ENCODE measurements at regions not wholly inside any gene's neighbourhood (a gene's known extent, or its start where the extent isn't known, plus 50 kb on each side); places are given as distances from the start of the nearest gene placed in this dataset.

GRCh38 chr18:55038162-55038561, 78.9 kb upstream of the CCDC68 start:
- H3K4me3 ChIP-seq (ENCODE audit: low read depth in 1 of 5, low read length in 5 of 5): no peak overlapping the region
- H3K36me3 ChIP-seq (ENCODE audit: control insufficient read depth in 5 of 5, insufficient read depth in 5 of 5, low read length in 5 of 5): no peaks in the 10 kb centered on the region
- H3K9ac ChIP-seq (ENCODE audit: low read length in 5 of 5): no peak overlapping the region
- no peaks in the 10 kb centered on the region for H3K4me1 ChIP-seq (ENCODE audit: control insufficient read depth in 5 of 5, insufficient read depth in 5 of 5, low read length in 5 of 5)
- H3K27me3 ChIP-seq (ENCODE audit: control insufficient read depth in 5 of 5, insufficient read depth in 4 of 5, low read length in 5 of 5): no peaks in the 10 kb centered on the region
- H3K9me3 ChIP-seq (ENCODE audit: control insufficient read depth in 5 of 5, low read length in 5 of 5): no peaks in the 10 kb centered on the region
- no peak overlapping the region for H3K27ac ChIP-seq (ENCODE audit: low read depth, low read length)

- no peaks in the 10 kb centered on the region for H3K9me3 ChIP-seq (ENCODE audit: control insufficient read depth in 5 of 5, low read length in 5 of 5)
- H3K27ac ChIP-seq (ENCODE audit: low read depth, low read length): no peak overlapping the region
- no peaks in the 10 kb centered on the region for H3K4me1 ChIP-seq (ENCODE audit: control insufficient read depth in 5 of 5, insufficient read depth in 5 of 5, low read length in 5 of 5)
- H3K36me3 ChIP-seq (ENCODE audit: control insufficient read depth in 5 of 5, insufficient read depth in 5 of 5, low read length in 5 of 5): no peaks in the 10 kb centered on the region
- no peak overlapping the region for H3K9ac ChIP-seq (ENCODE audit: low read length in 5 of 5)
- no peaks in the 10 kb centered on the region for H3K27me3 ChIP-seq (ENCODE audit: control insufficient read depth in 5 of 5, insufficient read depth in 4 of 5, low read length in 5 of 5)
- H3K4me3 ChIP-seq (ENCODE audit: low read depth in 1 of 5, low read length in 5 of 5): no peak overlapping the region
Measured at GRCh38 chr18:55034742-55035141, 75.5 kb upstream of the CCDC68 start.

GRCh38 chr18:55031979-55032378, 72.7 kb upstream of the CCDC68 start:
- Histone ChIP-seq H3K4me1 (ENCODE audit: control insufficient read depth in 5 of 5, insufficient read depth in 5 of 5, low read length in 5 of 5) (no peaks in the 10 kb centered on the region), H3K27me3 (ENCODE audit: control insufficient read depth in 5 of 5, insufficient read depth in 4 of 5, low read length in 5 of 5) (no peaks in the 10 kb centered on the region), H3K4me3 (ENCODE audit: low read depth in 1 of 5, low read length in 5 of 5) (no peak overlapping the region), H3K36me3 (ENCODE audit: control insufficient read depth in 5 of 5, insufficient read depth in 5 of 5, low read length in 5 of 5) (no peaks in the 10 kb centered on the region), H3K27ac (ENCODE audit: low read depth, low read length) (no peak overlapping the region), H3K9me3 (ENCODE audit: control insufficient read depth in 5 of 5, low read length in 5 of 5) (no peaks in the 10 kb centered on the region), H3K9ac (ENCODE audit: low read length in 5 of 5) (no peak overlapping the region)

DNA sequence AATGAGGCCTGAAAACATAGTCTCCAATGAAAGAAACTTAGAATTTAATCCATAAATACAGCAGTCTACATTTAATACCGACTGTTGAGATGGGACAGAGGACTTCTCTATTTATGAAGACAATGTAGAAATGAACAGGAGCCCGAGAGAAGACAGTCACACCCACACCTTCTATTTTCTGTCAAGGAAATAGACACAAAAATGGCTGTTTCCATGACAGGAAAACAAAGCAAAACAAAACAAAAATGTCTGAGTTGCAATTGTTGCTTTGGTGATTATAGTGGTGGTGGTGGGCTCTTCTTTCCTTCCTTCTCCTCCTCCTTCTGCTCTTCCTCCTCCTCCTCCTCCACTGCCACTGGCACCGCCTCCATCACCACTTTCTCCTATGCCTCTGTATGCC, 72.3 kb upstream of the CCDC68 start:
- Histone ChIP-seq H3K36me3 (ENCODE audit: control insufficient read depth in 5 of 5, insufficient read depth in 5 of 5, low read length in 5 of 5) (no peaks in the 10 kb centered on the region), H3K4me3 (ENCODE audit: low read depth in 1 of 5, low read length in 5 of 5) (no peak overlapping the region), H3K4me1 (ENCODE audit: control insufficient read depth in 5 of 5, insufficient read depth in 5 of 5, low read length in 5 of 5) (no peaks in the 10 kb centered on the region), H3K9me3 (ENCODE audit: control insufficient read depth in 5 of 5, low read length in 5 of 5) (no peaks in the 10 kb centered on the region), H3K27ac (ENCODE audit: low read depth, low read length) (no peak overlapping the region), H3K9ac (ENCODE audit: low read length in 5 of 5) (no peak overlapping the region), H3K27me3 (ENCODE audit: control insufficient read depth in 5 of 5, insufficient read depth in 4 of 5, low read length in 5 of 5) (no peaks in the 10 kb centered on the region)

GRCh38 chr18:55031164-55031563, 71.9 kb upstream of the CCDC68 start:
- H3K27ac ChIP-seq (ENCODE audit: low read depth, low read length): no peak overlapping the region
- no peaks in the 10 kb centered on the region for H3K36me3 ChIP-seq (ENCODE audit: control insufficient read depth in 5 of 5, insufficient read depth in 5 of 5, low read length in 5 of 5)
- H3K9me3 ChIP-seq (ENCODE audit: control insufficient read depth in 5 of 5, low read length in 5 of 5): no peaks in the 10 kb centered on the region
- H3K4me1 ChIP-seq (ENCODE audit: control insufficient read depth in 5 of 5, insufficient read depth in 5 of 5, low read length in 5 of 5): no peaks in the 10 kb centered on the region
- no peak overlapping the region for H3K9ac ChIP-seq (ENCODE audit: low read length in 5 of 5)
- no peak overlapping the region for H3K4me3 ChIP-seq (ENCODE audit: low read depth in 1 of 5, low read length in 5 of 5)
- H3K27me3 ChIP-seq (ENCODE audit: control insufficient read depth in 5 of 5, insufficient read depth in 4 of 5, low read length in 5 of 5): no peaks in the 10 kb centered on the region

DNA sequence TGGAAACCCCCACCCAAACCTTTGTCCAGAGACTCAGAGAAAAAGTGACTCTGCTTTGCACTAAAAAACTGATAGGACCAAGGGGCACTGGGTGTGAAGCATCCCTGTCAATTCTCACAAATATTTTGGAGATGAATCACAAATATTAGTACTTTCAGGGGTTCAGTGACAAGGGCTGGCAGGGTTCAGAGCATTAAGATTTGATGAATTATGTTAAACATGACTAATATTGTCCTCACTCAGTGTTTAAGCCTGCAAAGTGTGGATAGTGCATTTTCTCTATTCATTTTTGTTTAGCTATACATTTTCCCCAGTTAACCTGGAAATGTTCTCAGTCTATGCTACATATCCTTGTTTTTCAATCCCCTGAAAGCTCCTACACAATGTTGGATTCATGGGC, 65.3 kb upstream of the CCDC68 start:
- Histone ChIP-seq H3K9me3 (ENCODE audit: control insufficient read depth in 5 of 5, low read length in 5 of 5) (no peaks in the 10 kb centered on the region), H3K27me3 (ENCODE audit: control insufficient read depth in 5 of 5, insufficient read depth in 4 of 5, low read length in 5 of 5) (no peaks in the 10 kb centered on the region), H3K27ac (ENCODE audit: low read depth, low read length) (no peak overlapping the region), H3K9ac (ENCODE audit: low read length in 5 of 5) (no peak overlapping the region), H3K4me1 (ENCODE audit: control insufficient read depth in 5 of 5, insufficient read depth in 5 of 5, low read length in 5 of 5) (no peaks in the 10 kb centered on the region), H3K4me3 (ENCODE audit: low read depth in 1 of 5, low read length in 5 of 5) (no peak overlapping the region), H3K36me3 (ENCODE audit: control insufficient read depth in 5 of 5, insufficient read depth in 5 of 5, low read length in 5 of 5) (no peaks in the 10 kb centered on the region)

DNA sequence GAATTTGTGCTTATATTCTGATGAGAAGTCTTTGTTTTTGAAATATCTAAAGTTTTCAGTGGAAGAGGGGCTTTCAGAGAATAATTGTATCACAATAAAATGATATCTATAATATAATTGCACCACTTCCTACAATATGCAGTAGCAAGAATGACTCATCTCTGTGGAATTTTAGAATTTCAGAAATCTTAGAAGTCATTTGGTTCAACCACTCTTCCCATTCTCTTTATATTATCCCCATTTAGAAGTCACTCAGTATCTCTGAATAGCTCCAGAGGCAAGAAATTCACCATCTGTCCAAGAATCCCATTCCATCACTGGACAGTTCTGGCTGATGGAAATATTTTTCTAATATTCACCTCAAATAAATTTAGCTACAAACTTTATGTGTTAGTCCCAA, 59.3 kb upstream of the CCDC68 start:
- H3K9ac ChIP-seq (ENCODE audit: low read length in 5 of 5): no peak overlapping the region
- no peak overlapping the region for H3K27ac ChIP-seq (ENCODE audit: low read depth, low read length)
- H3K4me1 ChIP-seq (ENCODE audit: control insufficient read depth in 5 of 5, insufficient read depth in 5 of 5, low read length in 5 of 5): no peaks in the 10 kb centered on the region
- no peaks in the 10 kb centered on the region for H3K27me3 ChIP-seq (ENCODE audit: control insufficient read depth in 5 of 5, insufficient read depth in 4 of 5, low read length in 5 of 5)
- no peak overlapping the region for H3K4me3 ChIP-seq (ENCODE audit: low read depth in 1 of 5, low read length in 5 of 5)
- H3K36me3 ChIP-seq (ENCODE audit: control insufficient read depth in 5 of 5, insufficient read depth in 5 of 5, low read length in 5 of 5): no peaks in the 10 kb centered on the region
- no peaks in the 10 kb centered on the region for H3K9me3 ChIP-seq (ENCODE audit: control insufficient read depth in 5 of 5, low read length in 5 of 5)

- H3K9me3 ChIP-seq (ENCODE audit: control insufficient read depth in 5 of 5, low read length in 5 of 5): no peaks in the 10 kb centered on the region
- H3K27me3 ChIP-seq (ENCODE audit: control insufficient read depth in 5 of 5, insufficient read depth in 4 of 5, low read length in 5 of 5): no peaks in the 10 kb centered on the region
- H3K4me1 ChIP-seq (ENCODE audit: control insufficient read depth in 5 of 5, insufficient read depth in 5 of 5, low read length in 5 of 5): no peaks in the 10 kb centered on the region
- no peaks in the 10 kb centered on the region for H3K36me3 ChIP-seq (ENCODE audit: control insufficient read depth in 5 of 5, insufficient read depth in 5 of 5, low read length in 5 of 5)
- H3K9ac ChIP-seq (ENCODE audit: low read length in 5 of 5): no peak overlapping the region
- H3K4me3 ChIP-seq (ENCODE audit: low read depth in 1 of 5, low read length in 5 of 5): no peak overlapping the region
- H3K27ac ChIP-seq (ENCODE audit: low read depth, low read length): no peak overlapping the region
Measured at GRCh38 chr18:55014095-55014494, 54.8 kb upstream of the CCDC68 start.

- no peak overlapping the region for H3K4me3 ChIP-seq (ENCODE audit: low read depth in 1 of 5, low read length in 5 of 5)
- no peak overlapping the region for H3K27ac ChIP-seq (ENCODE audit: low read depth, low read length)
- no peak overlapping the region for H3K9ac ChIP-seq (ENCODE audit: low read length in 5 of 5)
- no peaks in the 10 kb centered on the region for H3K36me3 ChIP-seq (ENCODE audit: control insufficient read depth in 5 of 5, insufficient read depth in 5 of 5, low read length in 5 of 5)
- no peaks in the 10 kb centered on the region for H3K4me1 ChIP-seq (ENCODE audit: control insufficient read depth in 5 of 5, insufficient read depth in 5 of 5, low read length in 5 of 5)
- no peaks in the 10 kb centered on the region for H3K9me3 ChIP-seq (ENCODE audit: control insufficient read depth in 5 of 5, low read length in 5 of 5)
- no peaks in the 10 kb centered on the region for H3K27me3 ChIP-seq (ENCODE audit: control insufficient read depth in 5 of 5, insufficient read depth in 4 of 5, low read length in 5 of 5)
Measured at GRCh38 chr18:55013685-55014084, 54.4 kb upstream of the CCDC68 start.

- Histone ChIP-seq H3K9ac (ENCODE audit: low read length in 5 of 5) (no peak overlapping the region), H3K27ac (ENCODE audit: low read depth, low read length) (no peak overlapping the region), H3K4me3 (ENCODE audit: low read depth in 1 of 5, low read length in 5 of 5) (no peak overlapping the region), H3K36me3 (ENCODE audit: control insufficient read depth in 5 of 5, insufficient read depth in 5 of 5, low read length in 5 of 5) (no peaks in the 10 kb centered on the region), H3K27me3 (ENCODE audit: control insufficient read depth in 5 of 5, insufficient read depth in 4 of 5, low read length in 5 of 5) (no peaks in the 10 kb centered on the region), H3K9me3 (ENCODE audit: control insufficient read depth in 5 of 5, low read length in 5 of 5) (no peaks in the 10 kb centered on the region), H3K4me1 (ENCODE audit: control insufficient read depth in 5 of 5, insufficient read depth in 5 of 5, low read length in 5 of 5) (no peaks in the 10 kb centered on the region)
Measured at GRCh38 chr18:55013086-55013485, 53.8 kb upstream of the CCDC68 start.

DNA sequence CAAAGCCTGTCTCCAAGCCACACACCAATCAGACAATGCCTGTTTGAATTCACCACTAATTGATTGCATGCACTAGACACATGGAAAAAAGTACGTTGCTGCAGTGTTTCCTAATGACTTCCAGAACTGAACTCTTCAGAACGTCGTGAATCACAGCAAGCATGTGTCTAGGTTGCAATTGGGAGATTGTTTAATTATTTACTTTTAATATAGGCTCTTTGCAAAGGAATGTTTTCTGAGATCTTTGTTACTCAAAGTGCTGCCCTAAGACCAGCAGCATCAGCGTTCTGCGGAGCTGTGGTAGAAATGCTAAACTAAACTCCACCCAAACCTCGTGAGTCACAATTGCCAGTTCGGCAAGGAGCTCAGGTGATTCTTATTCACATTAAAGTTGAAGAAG, 52.7 kb upstream of the CCDC68 start:
- H3K27ac ChIP-seq (ENCODE audit: low read depth, low read length): no peak overlapping the region
- no peaks in the 10 kb centered on the region for H3K4me1 ChIP-seq (ENCODE audit: control insufficient read depth in 5 of 5, insufficient read depth in 5 of 5, low read length in 5 of 5)
- no peaks in the 10 kb centered on the region for H3K27me3 ChIP-seq (ENCODE audit: control insufficient read depth in 5 of 5, insufficient read depth in 4 of 5, low read length in 5 of 5)
- no peak overlapping the region for H3K9ac ChIP-seq (ENCODE audit: low read length in 5 of 5)
- H3K36me3 ChIP-seq (ENCODE audit: control insufficient read depth in 5 of 5, insufficient read depth in 5 of 5, low read length in 5 of 5): no peaks in the 10 kb centered on the region
- H3K9me3 ChIP-seq (ENCODE audit: control insufficient read depth in 5 of 5, low read length in 5 of 5): no peaks in the 10 kb centered on the region
- H3K4me3 ChIP-seq (ENCODE audit: low read depth in 1 of 5, low read length in 5 of 5): no peak overlapping the region
